SK-N-SH treated with all-trans-retinoic acid at 6 μM for 48 hours (cell line): ENCODE measurements at regions not wholly inside any gene's neighbourhood (a gene's known extent, or its start where the extent isn't known, plus 50 kb on each side); places are given as distances from the start of the nearest gene placed in this dataset.

Source experiments
- ARNTL ChIP-seq: fragments of 450-650 bp; formaldehyde crosslinking; IDR thresholded peaks from 2 replicates; pipeline ENCODE4 v1.5.0; 2020; ENCODE audit warnings: low read depth, mild to moderate bottlenecking, moderate library complexity, borderline replicate concordance
- CREB5 ChIP-seq: fragments of 250-450 bp; sonication (Bioruptor Pico); IDR thresholded peaks from 2 replicates; pipeline ENCODE4 v1.5.1; 2020; ENCODE audit warnings: low read depth, mild to moderate bottlenecking, moderate library complexity
- CSDC2 ChIP-seq: fragments of 250-450 bp; sonication (Bioruptor Pico); IDR thresholded peaks from 2 replicates; pipeline ENCODE4 v1.5.0; 2020; ENCODE audit warnings: mild to moderate bottlenecking, moderate library complexity
- ESRRG ChIP-seq: fragments of 250-450 bp; sonication (Bioruptor Pico); IDR thresholded peaks from 2 replicates; pipeline ENCODE4 v1.6.1; 2021; ENCODE audit warnings: mild to moderate bottlenecking
- GLIS3 ChIP-seq: fragments of 250-450 bp; sonication (Bioruptor Pico); IDR thresholded peaks from 2 replicates; pipeline ENCODE4 v1.5.0; 2020; ENCODE audit warnings: mild to moderate bottlenecking, moderate library complexity
- OSR1 ChIP-seq: fragments of 250-450 bp; sonication (Bioruptor Pico); IDR thresholded peaks from 2 replicates; pipeline ENCODE4 v1.8.0; 2022; ENCODE audit warnings: moderate library complexity, mild to moderate bottlenecking, inconsistent platforms
- PATZ1 ChIP-seq: fragments of 250-450 bp; sonication (Bioruptor Pico); IDR thresholded peaks from 2 replicates; pipeline ENCODE4 v1.8.0; 2020; ENCODE audit warnings: mild to moderate bottlenecking, moderate library complexity, borderline replicate concordance
- PPARA ChIP-seq: fragments of 250-450 bp; sonication (Bioruptor Pico); IDR thresholded peaks from 2 replicates; pipeline ENCODE4 v1.5.0; 2020; ENCODE audit warnings: mild to moderate bottlenecking, borderline replicate concordance
- RARB ChIP-seq: fragments of 250-450 bp; sonication (Bioruptor Pico); IDR thresholded peaks from 2 replicates; pipeline ENCODE4 v1.8.0; 2021; ENCODE audit warnings: mild to moderate bottlenecking, moderate library complexity
- SNAI2 ChIP-seq: fragments of 250-450 bp; sonication (Bioruptor Pico); IDR thresholded peaks from 2 replicates; pipeline ENCODE4 v1.5.0; 2020; ENCODE audit warnings: mild to moderate bottlenecking, moderate library complexity
- TCF4 ChIP-seq: fragments of 250-450 bp; sonication (Bioruptor Pico); IDR thresholded peaks from 2 replicates; pipeline ENCODE4 v1.8.0; 2021; ENCODE audit warnings: mild to moderate bottlenecking, moderate library complexity, borderline replicate concordance
- ZFP3 ChIP-seq: fragments of 250-450 bp; sonication (Bioruptor Pico); IDR thresholded peaks from 2 replicates; pipeline ENCODE4 v1.5.0; 2020; ENCODE audit warnings: mild to moderate bottlenecking, moderate library complexity
- ZNF70 ChIP-seq: fragments of 450-650 bp; formaldehyde crosslinking; IDR thresholded peaks from 2 replicates; pipeline ENCODE4 v1.5.0; 2020; ENCODE audit warnings: mild to moderate bottlenecking, moderate library complexity
- TF ChIP-seq, protein P1 (sequence below): fragments of 250-450 bp; sonication (Bioruptor Pico); IDR thresholded peaks from 2 replicates; pipeline ENCODE4 v1.5.1; 2021; ENCODE audit warnings: mild to moderate bottlenecking, moderate library complexity

GRCh38 chr10:121007264-121007663 lies 156.1 kb downstream of the WDR11 start:
- no peak for TF ChIP-seq PPARA (CRISPR knock-in tag)
- TF ChIP-seq ZNF70: no peak
- TF ChIP-seq CSDC2 (CRISPR knock-in tag): no peak
- TF ChIP-seq OSR1: no peak
- TF ChIP-seq ZFP3 (CRISPR knock-in tag): no peak
- no peak for TF ChIP-seq TCF4 (CRISPR knock-in tag)
- TF ChIP-seq PATZ1 (CRISPR knock-in tag): no peak
- no peak for TF ChIP-seq GLIS3 (CRISPR knock-in tag)
- TF ChIP-seq RARB: no peak
- TF ChIP-seq ESRRG (CRISPR knock-in tag): no peak
- TF ChIP-seq CREB5: no peak
- no peak for TF ChIP-seq SNAI2 (CRISPR knock-in tag)
- TF ChIP-seq ARNTL (CRISPR knock-in tag): no peak
- TF ChIP-seq, protein P1, sequence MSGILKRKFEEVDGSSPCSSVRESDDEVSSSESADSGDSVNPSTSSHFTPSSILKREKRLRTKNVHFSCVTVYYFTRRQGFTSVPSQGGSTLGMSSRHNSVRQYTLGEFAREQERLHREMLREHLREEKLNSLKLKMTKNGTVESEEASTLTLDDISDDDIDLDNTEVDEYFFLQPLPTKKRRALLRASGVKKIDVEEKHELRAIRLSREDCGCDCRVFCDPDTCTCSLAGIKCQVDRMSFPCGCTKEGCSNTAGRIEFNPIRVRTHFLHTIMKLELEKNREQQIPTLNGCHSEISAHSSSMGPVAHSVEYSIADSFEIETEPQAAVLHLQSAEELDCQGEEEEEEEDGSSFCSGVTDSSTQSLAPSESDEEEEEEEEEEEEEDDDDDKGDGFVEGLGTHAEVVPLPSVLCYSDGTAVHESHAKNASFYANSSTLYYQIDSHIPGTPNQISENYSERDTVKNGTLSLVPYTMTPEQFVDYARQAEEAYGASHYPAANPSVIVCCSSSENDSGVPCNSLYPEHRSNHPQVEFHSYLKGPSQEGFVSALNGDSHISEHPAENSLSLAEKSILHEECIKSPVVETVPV: no peak
